Nephron progenitor cell (in vitro differentiated cells): ENCODE measurements at regions not wholly inside any gene's neighbourhood (a gene's known extent, or its start where the extent isn't known, plus 50 kb on each side); places are given as distances from the start of the nearest gene placed in this dataset.

ENCODE experiments used
- DNase-seq: peaks from one replicate; pipeline ENCODE4 v3.0.0; 2021
- H3K27ac Mint-ChIP-seq: 2 replicates; pipeline ENCODE4 v1.8.0; 2021; ENCODE audit warnings: mild to moderate bottlenecking, moderate library complexity, mixed read lengths
- H3K27me3 Mint-ChIP-seq: 2 replicates; pipeline ENCODE4 v1.8.0; 2021; ENCODE audit warnings: mild to moderate bottlenecking, low read depth, mixed read lengths; ENCODE audit not compliant: poor library complexity
- H3K36me3 Mint-ChIP-seq: 2 replicates; pipeline ENCODE4 v1.8.0; 2021; ENCODE audit warnings: low read depth, mixed read lengths
- H3K4me1 Mint-ChIP-seq: 2 replicates; pipeline ENCODE4 v1.8.0; 2021; ENCODE audit warnings: mixed read lengths
- H3K4me3 Mint-ChIP-seq: 2 replicates; pipeline ENCODE4 v1.8.0; 2021; ENCODE audit warnings: mild to moderate bottlenecking, moderate library complexity, mixed read lengths
- H3K9me3 Mint-ChIP-seq: 2 replicates; pipeline ENCODE4 v1.8.0; 2021; ENCODE audit warnings: mild to moderate bottlenecking, moderate library complexity, mixed read lengths
- TF ChIP-seq, protein P1 (sequence below): fragments of 200-600 bp; sonication (generic); IDR thresholded peaks from 2 replicates; pipeline ENCODE4 v1.5.0; 2021; ENCODE audit warnings: antibody characterized with exemption

- Mint-ChIP-seq H3K9me3 (no peaks in the 10 kb centered on the region), H3K4me3 (no peak overlapping the region), H3K27ac (no peak overlapping the region), H3K4me1 (no peaks in the 10 kb centered on the region), H3K27me3 (no peaks in the 10 kb centered on the region), H3K36me3 (no peaks in the 10 kb centered on the region)
- no peak for DNase-seq
- TF ChIP-seq, protein P1, sequence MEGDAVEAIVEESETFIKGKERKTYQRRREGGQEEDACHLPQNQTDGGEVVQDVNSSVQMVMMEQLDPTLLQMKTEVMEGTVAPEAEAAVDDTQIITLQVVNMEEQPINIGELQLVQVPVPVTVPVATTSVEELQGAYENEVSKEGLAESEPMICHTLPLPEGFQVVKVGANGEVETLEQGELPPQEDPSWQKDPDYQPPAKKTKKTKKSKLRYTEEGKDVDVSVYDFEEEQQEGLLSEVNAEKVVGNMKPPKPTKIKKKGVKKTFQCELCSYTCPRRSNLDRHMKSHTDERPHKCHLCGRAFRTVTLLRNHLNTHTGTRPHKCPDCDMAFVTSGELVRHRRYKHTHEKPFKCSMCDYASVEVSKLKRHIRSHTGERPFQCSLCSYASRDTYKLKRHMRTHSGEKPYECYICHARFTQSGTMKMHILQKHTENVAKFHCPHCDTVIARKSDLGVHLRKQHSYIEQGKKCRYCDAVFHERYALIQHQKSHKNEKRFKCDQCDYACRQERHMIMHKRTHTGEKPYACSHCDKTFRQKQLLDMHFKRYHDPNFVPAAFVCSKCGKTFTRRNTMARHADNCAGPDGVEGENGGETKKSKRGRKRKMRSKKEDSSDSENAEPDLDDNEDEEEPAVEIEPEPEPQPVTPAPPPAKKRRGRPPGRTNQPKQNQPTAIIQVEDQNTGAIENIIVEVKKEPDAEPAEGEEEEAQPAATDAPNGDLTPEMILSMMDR = no peak
These were observed 701.8 kb downstream of the TMTC2 start for GRCh38 chr12:83388551-83388950.

GRCh38 chr12:83386527-83387264 is 700.0 kb downstream of the TMTC2 start:
- no peak overlapping the region for H3K27ac Mint-ChIP-seq
- no peak overlapping the region for H3K4me3 Mint-ChIP-seq
- H3K27me3 Mint-ChIP-seq = no peaks in the 10 kb centered on the region
- TF ChIP-seq, protein P1 = no peak
- no peaks in the 10 kb centered on the region for H3K36me3 Mint-ChIP-seq
- peaks cover 4% of the 10 kb centered on the region for H3K9me3 Mint-ChIP-seq
- no peak for DNase-seq
- H3K4me1 Mint-ChIP-seq = no peaks in the 10 kb centered on the region

DNA sequence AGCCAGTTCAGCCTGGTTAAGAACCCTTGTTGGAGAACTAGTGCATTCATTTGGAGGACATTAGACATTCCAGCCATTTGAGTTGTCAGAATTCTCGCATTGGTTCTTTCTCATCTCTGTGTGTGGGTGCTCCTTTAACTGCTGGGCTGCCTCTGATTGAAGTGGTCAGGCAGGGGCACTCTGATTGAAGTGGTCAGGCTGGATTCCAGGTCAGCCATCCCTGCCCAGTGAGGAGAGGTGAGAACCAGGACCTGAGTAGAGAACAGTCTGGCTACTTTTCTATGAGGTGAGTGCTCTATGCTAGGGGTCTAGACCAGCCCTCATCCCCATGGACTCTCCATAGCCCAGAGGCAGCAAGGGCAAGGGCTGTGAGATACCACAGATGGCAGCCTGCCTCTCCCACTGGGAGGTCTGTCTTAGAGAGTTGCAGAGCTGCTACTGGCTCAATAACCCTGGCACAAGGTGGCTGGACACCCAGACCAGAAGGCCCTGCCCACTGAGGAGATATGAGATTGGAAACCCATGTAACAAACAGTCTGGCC is 691.6 kb downstream of the TMTC2 start:
- no peaks in the 10 kb centered on the region for H3K36me3 Mint-ChIP-seq
- H3K27ac Mint-ChIP-seq = no peak overlapping the region

GRCh38 chr12:83365317-83365716 is 678.6 kb downstream of the TMTC2 start:
- Mint-ChIP-seq H3K27me3 (no peaks in the 10 kb centered on the region), H3K27ac (no peak overlapping the region), H3K4me1 (peaks cover 5% of the 10 kb centered on the region), H3K4me3 (no peak overlapping the region), H3K9me3 (no peaks in the 10 kb centered on the region), H3K36me3 (no peaks in the 10 kb centered on the region)
- TF ChIP-seq, protein P1 = no peak
- DNase-seq = no peak

More for the DNA sequence above, 691.6 kb downstream of the TMTC2 start:
- TF ChIP-seq, protein P1 = no peak
- Mint-ChIP-seq H3K27me3 (no peaks in the 10 kb centered on the region), H3K4me1 (no peaks in the 10 kb centered on the region), H3K9me3 (peaks cover 15% of the 10 kb centered on the region), H3K4me3 (no peak overlapping the region)
- DNase-seq = no peak

DNA sequence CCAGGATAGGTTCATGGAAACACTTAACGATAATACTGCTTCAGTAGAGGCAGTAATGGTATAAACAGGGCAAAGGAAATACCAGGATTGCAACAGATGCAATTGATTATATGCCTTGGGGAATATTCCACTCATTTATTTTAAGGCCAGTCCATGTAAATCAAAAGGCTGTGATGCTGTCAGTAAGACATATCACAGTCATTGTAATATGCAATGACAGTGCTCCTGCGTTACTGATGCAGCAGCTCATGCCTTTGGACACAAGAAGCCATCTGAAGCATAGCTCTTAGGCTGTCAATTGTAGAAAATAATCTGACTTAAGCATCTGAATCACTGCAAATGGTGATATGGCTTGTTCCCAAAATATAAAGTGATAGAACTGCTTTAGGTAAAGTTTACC is 674.8 kb downstream of the TMTC2 start:
- no peak overlapping the region for H3K4me3 Mint-ChIP-seq
- H3K27me3 Mint-ChIP-seq = no peaks in the 10 kb centered on the region
- no peak overlapping the region for H3K27ac Mint-ChIP-seq
- no peaks in the 10 kb centered on the region for H3K9me3 Mint-ChIP-seq
- DNase-seq = no peak
- H3K36me3 Mint-ChIP-seq = no peaks in the 10 kb centered on the region
- no peaks in the 10 kb centered on the region for H3K4me1 Mint-ChIP-seq
- TF ChIP-seq, protein P1 = no peak

- TF ChIP-seq, protein P1 = no peak
- Mint-ChIP-seq H3K27ac (no peak overlapping the region), H3K27me3 (no peaks in the 10 kb centered on the region), H3K36me3 (no peaks in the 10 kb centered on the region), H3K4me1 (no peaks in the 10 kb centered on the region), H3K9me3 (no peaks in the 10 kb centered on the region), H3K4me3 (no peak overlapping the region)
- no peak for DNase-seq
These were observed 674.4 kb downstream of the TMTC2 start for GRCh38 chr12:83361071-83361470.
